ENCODE measurements at regions not wholly inside any gene's neighbourhood (a gene's known extent, or its start where the extent isn't known, plus 50 kb on each side); places are given as distances from the start of the nearest gene placed in this dataset.
"Not testable (repeated sequence)": the region's sequence is repeated elsewhere in the genome, so short reads cannot be mapped to it uniquely, and the experiment has no call there.

GRCh38 chr20:53666144-53666543 is 72.5 kb upstream of the ZNF217 start:
- Histone ChIP-seq H3K27me3 (ENCODE audit: control insufficient read depth, insufficient read depth, low read length) (no peaks in the 10 kb centered on the region), H3K9me3 (replicated peaks; ENCODE audit: control insufficient read depth, low read depth, low read length) (no peaks in the 10 kb centered on the region), H3K4me1 (ENCODE audit: control insufficient read depth, insufficient read depth, low read length) (peaks cover 2% of the 10 kb centered on the region), H3K36me3 (ENCODE audit: control insufficient read depth, insufficient read depth, low read length) (no peaks in the 10 kb centered on the region), H3K27ac (ENCODE audit: low read length) (no peak overlapping the region), H3K4me3 (ENCODE audit: low read length) (no peak overlapping the region)
- WGBS (ENCODE audit: insufficient coverage), result 100% methylated on average over 2 of the region's 6 CpGs
- no peak for DNase-seq

DNA sequence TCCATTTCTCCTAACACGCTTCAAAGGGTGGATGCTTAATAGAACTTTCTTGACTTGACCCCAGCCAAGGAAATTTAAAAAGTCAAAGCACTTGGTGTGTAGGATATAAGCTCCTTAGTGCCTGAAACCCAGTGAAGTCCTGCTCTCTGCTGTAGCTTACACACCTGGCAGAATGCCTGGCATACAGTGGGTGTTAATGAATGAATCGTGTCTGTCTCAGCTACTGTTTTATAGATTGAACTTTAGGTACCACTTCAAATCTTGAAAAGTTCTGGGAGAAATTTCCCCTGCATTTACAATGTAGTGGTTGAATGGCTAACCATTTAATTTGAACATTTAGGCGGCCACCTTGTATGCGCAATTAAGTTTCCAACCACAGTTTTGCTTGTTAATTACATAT is 70.5 kb upstream of the ZNF217 start:
- DNase-seq, result no peak
- Histone ChIP-seq H3K4me1 (ENCODE audit: control insufficient read depth, insufficient read depth, low read length) (peaks cover 8% of the 10 kb centered on the region), H3K36me3 (ENCODE audit: control insufficient read depth, insufficient read depth, low read length) (no peaks in the 10 kb centered on the region), H3K4me3 (ENCODE audit: low read length) (no peak overlapping the region), H3K9me3 (replicated peaks; ENCODE audit: control insufficient read depth, low read depth, low read length) (no peaks in the 10 kb centered on the region), H3K27me3 (ENCODE audit: control insufficient read depth, insufficient read depth, low read length) (no peaks in the 10 kb centered on the region), H3K27ac (ENCODE audit: low read length) (no peak overlapping the region)
- 50% methylated on average over 1 of the region's 4 CpGs for WGBS (ENCODE audit: insufficient coverage)

DNA sequence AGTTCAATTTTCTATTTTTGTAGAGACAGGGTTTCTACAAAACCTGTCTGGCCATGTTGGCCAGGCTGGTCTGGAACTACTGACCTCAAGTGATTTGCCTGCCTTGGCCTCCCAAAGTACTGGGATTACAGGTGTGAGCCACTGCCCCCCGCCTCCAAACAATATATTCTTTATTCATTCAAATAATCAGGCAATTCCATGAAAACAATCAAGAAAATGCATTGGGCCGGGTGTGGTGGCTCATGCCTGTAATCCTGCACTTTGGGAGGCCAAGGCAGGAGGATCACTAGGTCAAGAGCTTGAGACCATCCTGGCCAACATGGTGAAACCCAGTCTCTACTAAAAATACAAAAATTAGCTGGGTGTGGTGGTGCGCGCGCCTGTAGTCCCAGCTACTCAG is 69.9 kb upstream of the ZNF217 start:
- WGBS (ENCODE audit: insufficient coverage), result 96% methylated on average over 4 of the region's 5 CpGs
- not testable (repeated sequence) for H3K27me3 ChIP-seq (ENCODE audit: control insufficient read depth, insufficient read depth, low read length); H3K9me3 ChIP-seq (replicated peaks; ENCODE audit: control insufficient read depth, low read depth, low read length); DNase-seq; H3K4me3 ChIP-seq (ENCODE audit: low read length); H3K27ac ChIP-seq (ENCODE audit: low read length); H3K36me3 ChIP-seq (ENCODE audit: control insufficient read depth, insufficient read depth, low read length); H3K4me1 ChIP-seq (ENCODE audit: control insufficient read depth, insufficient read depth, low read length)

DNA sequence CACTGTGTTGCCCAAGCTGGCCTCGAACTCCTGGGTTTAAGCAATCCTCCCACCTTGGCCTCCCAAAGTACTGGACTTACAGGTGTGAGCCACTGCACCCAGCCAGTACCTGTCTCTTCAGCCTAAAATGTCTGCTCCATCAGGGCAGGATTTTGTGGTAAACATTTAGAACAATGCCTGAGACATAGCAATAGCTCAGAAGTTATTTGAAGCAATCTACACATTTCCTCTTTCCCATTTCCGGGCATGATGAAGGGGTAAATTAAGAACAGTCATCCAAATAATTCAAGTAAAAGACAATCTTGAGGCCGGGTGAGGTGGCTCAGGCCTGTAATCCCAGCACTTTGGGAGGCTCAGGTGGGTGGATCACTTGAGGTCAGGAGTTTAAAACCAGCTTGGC is 69.0 kb upstream of the ZNF217 start:
- Histone ChIP-seq H3K36me3 (ENCODE audit: control insufficient read depth, insufficient read depth, low read length) (no peaks in the 10 kb centered on the region), H3K4me1 (ENCODE audit: control insufficient read depth, insufficient read depth, low read length) (peaks cover 8% of the 10 kb centered on the region), H3K27me3 (ENCODE audit: control insufficient read depth, insufficient read depth, low read length) (no peaks in the 10 kb centered on the region), H3K9me3 (replicated peaks; ENCODE audit: control insufficient read depth, low read depth, low read length) (no peaks in the 10 kb centered on the region), H3K4me3 (ENCODE audit: low read length) (no peak overlapping the region), H3K27ac (ENCODE audit: low read length) (no peak overlapping the region)
- WGBS (ENCODE audit: insufficient coverage), result no CpG with 5 or more reads among the region's 3 CpGs
- peak; percentile 22 for DNase-seq

DNA sequence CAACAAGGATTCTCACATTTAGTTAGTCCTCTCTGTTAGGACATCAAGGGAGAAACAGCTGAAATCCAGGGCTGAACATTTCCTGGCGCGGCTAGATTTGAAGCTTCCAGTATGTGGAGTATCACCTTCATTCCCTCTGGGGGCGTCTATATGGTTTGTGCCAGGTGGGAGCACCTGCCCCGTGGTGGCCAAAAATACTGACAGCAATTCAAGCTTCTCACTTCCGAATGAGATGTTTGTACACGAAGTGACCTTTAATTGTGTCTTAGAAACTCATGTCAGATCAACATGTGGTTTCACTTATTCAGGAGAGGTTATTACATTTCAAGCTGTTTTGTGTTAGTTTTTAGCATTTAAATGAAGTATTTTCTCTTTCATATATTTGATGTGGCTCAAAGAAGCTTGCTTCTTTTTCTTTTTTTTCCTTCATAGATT is 67.3 kb upstream of the ZNF217 start:
- WGBS (ENCODE audit: insufficient coverage), result no CpG with 5 or more reads among the region's 6 CpGs
- Histone ChIP-seq H3K4me1 (ENCODE audit: control insufficient read depth, insufficient read depth, low read length) (peaks cover 8% of the 10 kb centered on the region), H3K27ac (ENCODE audit: low read length) (peak overlapping the region; percentile 90), H3K36me3 (ENCODE audit: control insufficient read depth, insufficient read depth, low read length) (no peaks in the 10 kb centered on the region), H3K9me3 (replicated peaks; ENCODE audit: control insufficient read depth, low read depth, low read length) (no peaks in the 10 kb centered on the region), H3K4me3 (ENCODE audit: low read length) (no peak overlapping the region), H3K27me3 (ENCODE audit: control insufficient read depth, insufficient read depth, low read length) (no peaks in the 10 kb centered on the region)
- peak; percentile 82 for DNase-seq

DNA sequence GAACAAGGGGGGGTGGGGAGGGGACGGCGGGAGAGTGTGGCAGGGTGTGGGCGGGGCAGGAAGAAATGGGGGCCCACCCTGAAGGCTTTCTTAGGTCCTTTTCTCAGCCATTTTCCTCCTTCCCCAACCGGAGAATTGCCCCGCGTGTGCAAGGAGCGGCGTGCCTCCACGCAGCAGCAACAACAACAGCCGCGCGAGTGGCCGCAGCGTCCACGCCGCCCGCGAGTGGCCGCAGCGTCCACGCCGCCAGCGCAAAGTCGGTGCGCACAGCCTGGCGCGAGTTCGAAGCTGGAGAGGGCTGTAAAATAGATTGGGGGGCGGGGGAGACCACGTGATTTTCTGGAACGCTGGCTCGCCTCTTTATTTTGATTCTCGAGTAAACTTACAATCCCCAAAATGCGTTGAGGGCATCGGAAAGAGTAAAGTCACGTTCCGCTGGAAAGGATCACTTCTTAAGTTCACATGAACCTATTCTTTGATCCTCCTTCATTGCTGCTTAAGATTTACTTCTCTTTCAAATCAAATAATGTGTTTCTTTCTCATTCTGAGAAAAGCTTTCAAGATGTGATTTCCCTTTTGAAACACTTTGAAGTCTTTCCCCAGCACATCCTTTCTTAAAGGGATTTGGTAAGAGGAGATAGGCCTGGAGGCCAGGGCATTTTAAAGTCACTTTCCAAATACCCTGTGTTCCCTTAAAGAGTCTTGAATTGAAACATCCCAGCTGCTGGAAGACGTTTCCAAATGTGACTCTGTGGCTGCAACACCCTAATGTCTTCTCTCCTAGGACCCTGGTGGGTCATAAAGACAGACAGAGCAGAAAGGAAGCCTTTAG is 66.7 kb upstream of the ZNF217 start:
- Histone ChIP-seq H3K9me3 (replicated peaks; ENCODE audit: control insufficient read depth, low read depth, low read length) (no peaks in the 10 kb centered on the region), H3K27me3 (ENCODE audit: control insufficient read depth, insufficient read depth, low read length) (no peaks in the 10 kb centered on the region), H3K4me1 (ENCODE audit: control insufficient read depth, insufficient read depth, low read length) (peaks cover 8% of the 10 kb centered on the region), H3K36me3 (ENCODE audit: control insufficient read depth, insufficient read depth, low read length) (no peaks in the 10 kb centered on the region), H3K27ac (ENCODE audit: low read length) (peak overlapping the region; percentile 90), H3K4me3 (ENCODE audit: low read length) (peak overlapping the region; percentile 27)
- 4% methylated on average over 9 of the region's 38 CpGs for WGBS (ENCODE audit: insufficient coverage)
- peak; percentile 77 for DNase-seq

DNA sequence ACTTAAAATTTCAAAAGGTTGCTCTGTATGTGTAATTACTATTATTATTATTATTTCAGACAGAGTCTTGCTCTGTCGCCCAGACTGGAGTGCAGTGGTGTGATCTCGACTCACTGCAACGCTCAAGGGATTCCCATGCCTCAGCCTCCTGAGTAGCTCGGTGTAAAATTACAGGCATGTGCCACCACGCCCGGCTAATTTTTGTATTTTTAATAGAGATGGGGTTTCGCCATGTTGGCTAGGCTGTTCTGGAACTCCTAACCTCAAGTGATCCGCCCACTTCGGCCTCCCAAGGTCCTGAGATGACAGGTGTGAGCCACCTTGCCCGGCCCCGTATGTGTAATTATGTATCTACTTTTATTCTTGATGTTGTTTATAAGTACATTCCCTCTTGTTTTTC is 65.3 kb upstream of the ZNF217 start:
- Histone ChIP-seq H3K27me3 (ENCODE audit: control insufficient read depth, insufficient read depth, low read length) (no peaks in the 10 kb centered on the region), H3K36me3 (ENCODE audit: control insufficient read depth, insufficient read depth, low read length) (no peaks in the 10 kb centered on the region), H3K4me1 (ENCODE audit: control insufficient read depth, insufficient read depth, low read length) (peaks cover 8% of the 10 kb centered on the region), H3K27ac (ENCODE audit: low read length) (no peak overlapping the region), H3K9me3 (replicated peaks; ENCODE audit: control insufficient read depth, low read depth, low read length) (no peaks in the 10 kb centered on the region), H3K4me3 (ENCODE audit: low read length) (no peak overlapping the region)
- no peak for DNase-seq
- 90% methylated on average over 2 of the region's 11 CpGs for WGBS (ENCODE audit: insufficient coverage)

- Histone ChIP-seq H3K4me1 (ENCODE audit: control insufficient read depth, insufficient read depth, low read length) (peaks cover 8% of the 10 kb centered on the region), H3K27ac (ENCODE audit: low read length) (no peak overlapping the region), H3K4me3 (ENCODE audit: low read length) (no peak overlapping the region), H3K36me3 (ENCODE audit: control insufficient read depth, insufficient read depth, low read length) (no peaks in the 10 kb centered on the region), H3K27me3 (ENCODE audit: control insufficient read depth, insufficient read depth, low read length) (no peaks in the 10 kb centered on the region), H3K9me3 (replicated peaks; ENCODE audit: control insufficient read depth, low read depth, low read length) (no peaks in the 10 kb centered on the region)
- no CpG with 5 or more reads among the region's 5 CpGs for WGBS (ENCODE audit: insufficient coverage)
- DNase-seq, result no peak
Observed at GRCh38 chr20:53658322-53658721, 64.7 kb upstream of the ZNF217 start.

DNA sequence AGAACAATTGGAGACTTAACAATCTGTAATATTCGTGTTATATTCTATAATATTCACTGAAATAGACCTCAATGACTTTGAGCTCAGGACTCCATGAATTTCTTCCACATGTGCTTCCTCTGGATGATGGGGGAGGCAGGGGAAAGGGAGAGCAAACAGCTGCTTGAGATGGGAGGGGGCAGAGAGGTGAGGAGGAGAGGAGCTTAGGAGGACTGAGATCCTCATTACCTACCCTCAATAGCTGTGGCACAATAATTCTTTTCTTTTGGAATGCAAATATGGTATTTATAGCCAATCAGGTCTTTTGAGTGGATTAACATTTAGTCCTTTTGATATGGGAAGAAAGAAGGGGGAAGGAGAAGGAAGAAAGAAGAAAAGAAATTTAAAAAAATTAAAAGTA is 64.1 kb upstream of the ZNF217 start:
- Histone ChIP-seq H3K36me3 (ENCODE audit: control insufficient read depth, insufficient read depth, low read length) (no peaks in the 10 kb centered on the region), H3K4me1 (ENCODE audit: control insufficient read depth, insufficient read depth, low read length) (peaks cover 8% of the 10 kb centered on the region), H3K27ac (ENCODE audit: low read length) (no peak overlapping the region), H3K9me3 (replicated peaks; ENCODE audit: control insufficient read depth, low read depth, low read length) (no peaks in the 10 kb centered on the region), H3K27me3 (ENCODE audit: control insufficient read depth, insufficient read depth, low read length) (no peaks in the 10 kb centered on the region), H3K4me3 (ENCODE audit: low read length) (no peak overlapping the region)
- no CpG with 5 or more reads among the region's 1 CpG for WGBS (ENCODE audit: insufficient coverage)
- peak; percentile 60 for DNase-seq

GRCh38 chr20:53657279-53657678 is 63.6 kb upstream of the ZNF217 start:
- no peaks in the 10 kb centered on the region for H3K9me3 ChIP-seq (replicated peaks; ENCODE audit: control insufficient read depth, low read depth, low read length)
- no peak overlapping the region for H3K4me3 ChIP-seq (ENCODE audit: low read length)
- no peaks in the 10 kb centered on the region for H3K36me3 ChIP-seq (ENCODE audit: control insufficient read depth, insufficient read depth, low read length)
- peak; percentile 30 for DNase-seq
- H3K4me1 ChIP-seq (ENCODE audit: control insufficient read depth, insufficient read depth, low read length), result peaks cover 8% of the 10 kb centered on the region
- no CpG with 5 or more reads among the region's 1 CpG for WGBS (ENCODE audit: insufficient coverage)
- no peak overlapping the region for H3K27ac ChIP-seq (ENCODE audit: low read length)
- H3K27me3 ChIP-seq (ENCODE audit: control insufficient read depth, insufficient read depth, low read length), result no peaks in the 10 kb centered on the region

All from muscle of leg (tissue), 3 donors.